ENCODE measurements at regions not wholly inside any gene's neighbourhood (a gene's known extent, or its start where the extent isn't known, plus 50 kb on each side); places are given as distances from the start of the nearest gene placed in this dataset.

DNA sequence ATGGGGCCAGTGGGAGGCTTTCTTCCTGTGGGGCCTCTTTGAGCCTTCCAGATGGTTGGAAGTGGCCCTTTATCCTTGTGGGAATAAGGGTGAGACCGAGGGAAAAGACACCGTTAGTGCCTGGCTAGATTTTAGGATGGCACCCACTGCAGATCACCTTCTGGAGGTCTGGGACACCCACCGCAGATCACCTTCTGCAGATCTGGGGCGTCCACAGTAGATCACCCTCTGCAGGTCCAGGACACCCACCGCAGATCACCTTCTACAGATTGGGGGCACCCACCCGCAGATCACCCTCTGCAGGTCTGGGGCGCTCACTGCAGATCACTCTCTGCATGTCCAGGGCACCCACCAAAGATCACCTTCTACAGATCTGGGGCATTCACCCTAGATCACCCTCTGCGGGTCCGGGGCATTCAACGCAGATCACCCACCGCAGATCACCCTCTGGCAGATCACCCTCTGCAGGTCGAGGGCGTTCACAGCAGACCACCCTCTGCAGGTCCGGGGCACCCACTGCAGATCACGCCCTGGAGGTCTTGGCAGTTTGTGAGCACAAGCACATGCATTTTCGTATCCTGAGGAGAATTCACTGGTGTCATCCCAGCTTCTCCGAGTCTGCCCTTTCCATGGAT is 153.4 kb upstream of the TSHZ3 start:
- TF ChIP-seq CEBPB (IDR thresholded peaks at IDR 0.05), result no peak
- TF ChIP-seq NFIC (IDR thresholded peaks at IDR 0.05), result no peak
- no peak for TF ChIP-seq TAF1 (IDR thresholded peaks at IDR 0.05; ENCODE audit: low read depth)
- no peak for TF ChIP-seq TCF12 (IDR thresholded peaks at IDR 0.05; ENCODE audit: low read depth)
- TF ChIP-seq EP300 (IDR thresholded peaks at IDR 0.05; ENCODE audit: borderline replicate concordance), result no peak
- no peak for TF ChIP-seq YY1 (IDR thresholded peaks at IDR 0.05; ENCODE audit: low read depth)
- TF ChIP-seq REST (IDR thresholded peaks at IDR 0.05; ENCODE audit: low read depth), result no peak
- TF ChIP-seq, protein P1, sequence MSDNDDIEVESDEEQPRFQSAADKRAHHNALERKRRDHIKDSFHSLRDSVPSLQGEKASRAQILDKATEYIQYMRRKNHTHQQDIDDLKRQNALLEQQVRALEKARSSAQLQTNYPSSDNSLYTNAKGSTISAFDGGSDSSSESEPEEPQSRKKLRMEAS (IDR thresholded peaks at IDR 0.05), result no peak
- no peak for TF ChIP-seq USF1 (IDR thresholded peaks at IDR 0.05)
- no peak for TF ChIP-seq RAD21 (IDR thresholded peaks at IDR 0.05; ENCODE audit: low read depth)
- no peak for TF ChIP-seq TEAD4 (IDR thresholded peaks at IDR 0.05)
- no peak for TF ChIP-seq FOXM1 (IDR thresholded peaks at IDR 0.05; ENCODE audit: borderline replicate concordance, low read depth)
- no peak for TF ChIP-seq EGR1 (IDR thresholded peaks at IDR 0.05)

All from Ishikawa (cell line).